Psoas muscle (tissue), 7 donors: ENCODE measurements at regions not wholly inside any gene's neighbourhood (a gene's known extent, or its start where the extent isn't known, plus 50 kb on each side); places are given as distances from the start of the nearest gene placed in this dataset.

Experiments used
- ATAC-seq, 4 donors: fragments of 200-7000 bp; cut with Tn5 transposase; one replicate each; pipeline ENCODE4 v1.9.1; 2020; ENCODE audit warnings: moderate library complexity in 3 of 4, mild to moderate bottlenecking in 2 of 4
- DNase-seq, 2 donors: peaks; one replicate each; pipeline ENCODE4 v3.0.0-alpha.2; 2020
- H3K27ac ChIP-seq: fragments of 200-600 bp; one replicate; pipeline ENCODE4 v1.8.0; 2022
- H3K27me3 ChIP-seq, 3 donors: fragments of 200-600 bp in 1 of 3; one replicate each; pipeline versions ENCODE4 v1.6.1 to v1.8.0; 2013 to 2022; ENCODE audit warnings: low read length in 2 of 3, mild to moderate bottlenecking in 2 of 3, moderate library complexity in 1 of 3; ENCODE audit not compliant: insufficient read depth in 3 of 3
- H3K36me3 ChIP-seq, 2 donors: fragments of 200-600 bp in 1 of 2; one replicate each; pipeline versions ENCODE4 v1.6.1 to v1.8.0; 2013 to 2022; ENCODE audit warnings: low read depth in 1 of 2, mild to moderate bottlenecking in 1 of 2, moderate library complexity in 1 of 2; ENCODE audit not compliant: insufficient read depth in 1 of 2
- H3K4me1 ChIP-seq: fragments of 200-600 bp; one replicate; pipeline ENCODE4 v1.8.0; 2022
- H3K4me3 ChIP-seq: fragments of 200-600 bp; one replicate; pipeline ENCODE4 v1.8.0; 2022; ENCODE audit warnings: mild to moderate bottlenecking
- H3K9me3 ChIP-seq: fragments of 200-600 bp; one replicate; pipeline ENCODE4 v1.8.0; 2022
- WGBS, 3 donors: extraction: QIAGEN DNeasy Blood & Tissue Kit; methylation state at CpG; one replicate each; pipeline versions ENCODE4 v1.1.6 to v1.1.7; 2013; 5-methylcytosine and 5-hydroxymethylcytosine counted together
- intact Hi-C, 2 donors: fragments of 100-400 bp; cut with DNase I; formaldehyde crosslinking; loops; one replicate each; pipeline versions ENCODE4 v1.11.0 to v1.14.2; 2022
- TF ChIP-seq, protein P1 (sequence below): fragments of 200-600 bp; IDR thresholded peaks from one replicate; pipeline ENCODE4 v1.8.0; 2022; ENCODE audit warnings: antibody characterized with exemption
- donor health status: healthy with polysubstance abuse.
- donor health status: DM: no; HTN: no; CAD: no; lungs with moderate emphysema.
- donor health status: Bipolar disorder and iron deficiency.
- donor health status: healthy.
- donor health status: DM: yes; HTN: yes; CAD: no.
- donor health status: DM: no; HTN: no; CAD: no.
- donor health status: DM: yes; HTN: yes; CAD: no.

DNA sequence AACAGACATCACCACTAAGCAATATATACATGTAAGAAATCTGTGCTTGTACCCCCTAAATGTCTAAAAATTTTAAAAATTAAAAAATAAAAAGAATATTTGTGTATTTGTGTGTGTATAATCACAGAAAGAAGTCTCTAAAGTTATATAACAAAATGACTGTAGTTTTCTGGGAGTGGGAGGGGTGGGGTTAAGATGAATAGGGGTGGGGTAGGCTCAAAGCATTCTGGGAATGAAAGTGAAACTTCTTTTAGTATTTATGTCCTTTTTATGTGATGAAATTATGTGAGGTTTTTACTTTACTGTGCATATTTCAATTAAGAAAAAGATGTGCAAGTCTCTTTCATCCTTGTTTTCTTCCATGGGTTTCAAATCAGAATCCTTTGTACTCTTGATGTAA, 65.3 kb downstream of the FASLG start:
- Histone ChIP-seq H3K4me1 (no peaks in the 10 kb centered on the region), H3K9me3 (peaks cover under 1% of the 10 kb centered on the region), H3K4me3 (no peak overlapping the region), H3K27ac (no peak overlapping the region), H3K36me3 (no peaks in the 10 kb centered on the region), H3K27me3 (peaks cover 0 to 2% (median 0%) of the 10 kb centered on the region in 3 donors)
- TF ChIP-seq, protein P1, sequence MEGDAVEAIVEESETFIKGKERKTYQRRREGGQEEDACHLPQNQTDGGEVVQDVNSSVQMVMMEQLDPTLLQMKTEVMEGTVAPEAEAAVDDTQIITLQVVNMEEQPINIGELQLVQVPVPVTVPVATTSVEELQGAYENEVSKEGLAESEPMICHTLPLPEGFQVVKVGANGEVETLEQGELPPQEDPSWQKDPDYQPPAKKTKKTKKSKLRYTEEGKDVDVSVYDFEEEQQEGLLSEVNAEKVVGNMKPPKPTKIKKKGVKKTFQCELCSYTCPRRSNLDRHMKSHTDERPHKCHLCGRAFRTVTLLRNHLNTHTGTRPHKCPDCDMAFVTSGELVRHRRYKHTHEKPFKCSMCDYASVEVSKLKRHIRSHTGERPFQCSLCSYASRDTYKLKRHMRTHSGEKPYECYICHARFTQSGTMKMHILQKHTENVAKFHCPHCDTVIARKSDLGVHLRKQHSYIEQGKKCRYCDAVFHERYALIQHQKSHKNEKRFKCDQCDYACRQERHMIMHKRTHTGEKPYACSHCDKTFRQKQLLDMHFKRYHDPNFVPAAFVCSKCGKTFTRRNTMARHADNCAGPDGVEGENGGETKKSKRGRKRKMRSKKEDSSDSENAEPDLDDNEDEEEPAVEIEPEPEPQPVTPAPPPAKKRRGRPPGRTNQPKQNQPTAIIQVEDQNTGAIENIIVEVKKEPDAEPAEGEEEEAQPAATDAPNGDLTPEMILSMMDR: no peak
- no peak for ATAC-seq
- intact Hi-C loops: no loop called here
- no peak for DNase-seq

DNA sequence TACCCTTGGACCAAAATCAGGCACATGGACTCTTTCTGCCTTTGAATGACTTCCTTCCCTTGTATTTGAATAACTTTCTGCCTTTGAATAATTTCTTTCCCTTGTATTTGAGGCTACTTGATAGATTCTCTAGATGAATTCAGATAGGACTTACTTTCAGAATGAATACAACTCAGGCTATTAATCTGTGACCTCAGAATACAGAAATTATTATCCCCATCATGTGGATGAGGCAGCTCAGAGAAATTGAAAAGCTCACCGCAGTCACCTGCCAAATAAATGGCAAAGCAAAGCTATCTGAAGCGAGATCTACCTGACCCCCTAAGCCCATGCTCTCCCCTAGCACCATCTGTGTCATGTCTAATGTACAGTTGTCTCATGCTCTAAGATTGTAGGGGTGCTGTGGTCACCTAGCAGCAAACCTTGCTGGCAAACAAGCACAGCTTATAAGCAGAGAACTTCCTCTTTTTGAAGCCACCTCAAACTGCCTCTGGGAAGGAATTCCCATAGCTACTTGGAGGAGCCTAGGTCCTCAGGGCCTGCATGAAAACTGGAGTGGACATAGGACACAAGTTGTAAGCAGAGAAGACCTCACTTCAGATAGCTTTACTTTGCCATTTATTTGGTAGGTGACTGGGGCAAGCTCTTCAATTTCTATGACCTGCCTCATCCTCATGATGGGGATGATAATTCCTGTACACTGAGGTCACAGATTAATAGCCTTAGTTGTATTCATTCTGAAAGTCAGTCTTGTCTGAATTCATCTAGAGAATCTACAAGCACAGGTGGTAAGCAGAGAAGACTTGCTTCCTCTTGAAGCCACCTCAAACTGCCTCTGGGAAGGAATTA, 66.1 kb downstream of the FASLG start:
- 78 to 86% (median 84%) methylated on average over 2 of the region's 2 CpGs for WGBS, 3 donors
- ATAC-seq (no peak), DNase-seq (no peak)
- Histone ChIP-seq H3K9me3 (peaks cover 4% of the 10 kb centered on the region), H3K27me3 (peaks cover 0 to 2% (median 0%) of the 10 kb centered on the region in 3 donors), H3K27ac (no peak overlapping the region), H3K36me3 (no peaks in the 10 kb centered on the region), H3K4me3 (no peak overlapping the region), H3K4me1 (no peaks in the 10 kb centered on the region)
- intact Hi-C loops: no loop called here
- TF ChIP-seq, protein P1: no peak

DNA sequence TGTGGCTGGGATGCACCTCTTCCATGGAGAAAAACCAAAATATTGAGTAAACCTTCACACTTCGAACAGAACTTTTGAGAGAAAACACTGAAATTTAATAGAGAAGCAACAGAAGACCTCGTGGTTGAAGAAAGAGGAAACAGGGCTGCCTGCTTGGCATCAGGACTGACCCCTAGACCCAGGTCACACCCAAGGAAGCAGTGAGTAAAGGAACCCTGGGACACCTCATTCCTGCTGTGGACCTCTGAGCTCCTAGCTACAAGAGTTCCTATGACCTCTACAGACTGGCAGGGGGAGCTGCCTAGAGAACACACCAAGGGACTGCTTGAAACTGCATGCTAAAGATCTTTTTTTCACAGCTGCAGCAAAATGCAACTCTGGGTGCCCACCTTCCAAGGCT, 67.8 kb downstream of the FASLG start:
- no peak for ATAC-seq
- intact Hi-C loops: no loop called here

DNA sequence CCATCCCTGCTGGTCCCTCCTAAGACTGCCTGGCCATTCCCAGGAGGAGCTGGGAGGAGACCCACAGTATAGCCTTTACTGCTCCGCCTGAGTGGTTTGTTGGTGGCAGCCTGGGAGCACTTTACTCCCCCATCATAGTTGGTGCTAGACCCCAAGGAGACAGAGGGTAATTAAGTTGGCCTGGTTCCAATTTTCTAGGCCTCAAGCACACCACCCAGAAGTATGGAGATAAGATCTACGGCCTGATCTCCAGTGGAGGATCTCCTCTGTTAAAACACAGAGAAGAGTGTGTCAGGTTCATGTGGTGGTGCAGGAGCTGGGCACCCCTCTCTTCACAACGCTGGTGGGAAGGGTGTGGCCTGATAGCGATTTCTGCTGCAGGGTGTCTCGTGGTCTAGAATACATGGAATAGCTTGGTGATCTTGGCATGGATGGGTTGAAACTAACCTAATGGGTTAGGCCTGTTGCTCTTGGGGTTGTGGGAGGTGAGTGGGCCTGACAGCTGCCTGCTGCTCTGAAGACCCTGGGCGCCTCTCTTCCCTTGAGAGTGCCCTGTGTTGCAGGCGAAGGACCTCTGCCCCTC, 68.5 kb downstream of the FASLG start:
- Histone ChIP-seq H3K36me3 (no peaks in the 10 kb centered on the region), H3K27me3 (peaks cover 0 to 2% (median 0%) of the 10 kb centered on the region in 3 donors), H3K9me3 (peaks cover 4% of the 10 kb centered on the region), H3K4me3 (no peak overlapping the region), H3K4me1 (no peaks in the 10 kb centered on the region), H3K27ac (no peak overlapping the region)
- TF ChIP-seq, protein P1: no peak
- intact Hi-C loops: no loop called here
- DNase-seq: no peak
- WGBS, 3 donors: 84 to 97% (median 91%) methylated on average over 7 of the region's 7 CpGs
- ATAC-seq: no peak

More for the DNA sequence above, 67.8 kb downstream of the FASLG start:
- no peak overlapping the region for H3K4me3 ChIP-seq
- DNase-seq: no peak
- 61 to 75% (median 68%) methylated on average over 2 of the region's 2 CpGs for WGBS, 3 donors
- H3K27me3 ChIP-seq: peaks cover 0 to 2% (median 0%) of the 10 kb centered on the region in 3 donors
- no peaks in the 10 kb centered on the region for H3K36me3 ChIP-seq
- peaks cover 4% of the 10 kb centered on the region for H3K9me3 ChIP-seq
- no peaks in the 10 kb centered on the region for H3K4me1 ChIP-seq
- no peak overlapping the region for H3K27ac ChIP-seq
- TF ChIP-seq, protein P1: no peak
